Endodermal cell (in vitro differentiated cells): ENCODE measurements at regions not wholly inside any gene's neighbourhood (a gene's known extent, or its start where the extent isn't known, plus 50 kb on each side); places are given as distances from the start of the nearest gene placed in this dataset.

Experiments
- DNase-seq: peaks from one replicate; pipeline ENCODE4 v3.0.0-alpha.2; 2017
- H3K27ac ChIP-seq: 2 replicates; pipeline ENCODE4 v1.5.1; 2013; ENCODE audit warnings: mild to moderate bottlenecking, low read depth, low read length, moderate library complexity
- H3K27me3 ChIP-seq: 2 replicates; pipeline ENCODE4 v1.6.1; 2013; ENCODE audit warnings: mild to moderate bottlenecking, low read length, moderate library complexity; ENCODE audit not compliant: insufficient read depth, control insufficient read depth, poor library complexity, severe bottlenecking
- H3K36me3 ChIP-seq: 2 replicates; pipeline ENCODE4 v1.7.0; 2013; ENCODE audit warnings: mild to moderate bottlenecking, low read length, moderate library complexity; ENCODE audit not compliant: control insufficient read depth, insufficient read depth
- H3K4me1 ChIP-seq: one replicate; pipeline ENCODE4 v1.7.0; 2013; ENCODE audit warnings: low read length; ENCODE audit not compliant: control insufficient read depth, insufficient read depth
- H3K4me3 ChIP-seq: 2 replicates; pipeline ENCODE4 v1.5.1; 2013; ENCODE audit warnings: mild to moderate bottlenecking, low read length, moderate library complexity
- H3K9ac ChIP-seq: 2 replicates; pipeline ENCODE4 v1.6.1; 2013; ENCODE audit warnings: mild to moderate bottlenecking, low read length, moderate library complexity; ENCODE audit not compliant: poor library complexity, severe bottlenecking; ENCODE audit errors: extremely low read depth
- H3K9me3 ChIP-seq: 2 replicates; pipeline ENCODE4 v1.6.1; 2013; ENCODE audit warnings: mild to moderate bottlenecking, low read length, moderate library complexity; ENCODE audit not compliant: control insufficient read depth
- H3K27ac Mint-ChIP-seq: 2 replicates; pipeline ENCODE4 v1.8.0; 2020; ENCODE audit warnings: mixed read lengths
- H3K27me3 Mint-ChIP-seq: 2 replicates; pipeline ENCODE4 v1.8.0; 2021; ENCODE audit warnings: mild to moderate bottlenecking, mixed read lengths; ENCODE audit not compliant: insufficient read depth
- H3K36me3 Mint-ChIP-seq: 2 replicates; pipeline ENCODE4 v1.8.0; 2020; ENCODE audit warnings: low read depth, mixed read lengths
- H3K4me1 Mint-ChIP-seq: 2 replicates; pipeline ENCODE4 v1.8.0; 2020; ENCODE audit warnings: mixed read lengths
- H3K4me3 Mint-ChIP-seq: 2 replicates; pipeline ENCODE4 v1.8.0; 2020; ENCODE audit warnings: mild to moderate bottlenecking, moderate library complexity, mixed read lengths
- H3K9me3 Mint-ChIP-seq: 2 replicates; pipeline ENCODE4 v1.8.0; 2020; ENCODE audit warnings: mild to moderate bottlenecking, mixed read lengths
- CTCF ChIP-seq: fragments of 200-600 bp; sonication (generic); conservative IDR thresholded peaks from 2 replicates; pipeline ENCODE4 v1.5.0; 2021; ENCODE audit warnings: antibody characterized with exemption, mild to moderate bottlenecking
- WGBS, 2 experiments: methylation state at CpG; one replicate each; pipeline versions ENCODE4 v1.1.5 to v1.1.7; 2013; ENCODE audit warnings: missing lambda C conversion rate in 2 of 2, mixed read lengths in 1 of 2; ENCODE audit not compliant: insufficient coverage in 1 of 2, insufficient read length in 1 of 2; 5-methylcytosine and 5-hydroxymethylcytosine counted together

DNA sequence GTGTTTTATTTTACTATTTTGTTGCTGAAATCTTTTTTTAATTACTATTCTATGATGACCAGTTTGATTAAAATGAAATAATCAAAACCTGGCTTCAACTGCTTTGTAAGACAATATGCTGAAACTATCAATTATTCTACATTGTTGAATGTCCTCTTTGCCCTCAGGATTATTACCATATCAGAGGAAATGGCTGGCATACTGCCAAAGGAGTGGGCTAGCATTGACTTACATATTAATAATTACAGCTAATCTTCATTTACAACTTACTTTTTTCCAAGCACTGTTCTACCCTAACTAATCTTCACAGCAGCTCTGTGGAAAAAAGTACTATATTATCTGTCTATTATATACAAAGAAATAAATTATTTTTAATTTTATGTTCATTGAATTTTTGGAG, 560.5 kb downstream of the BCKDHB start:
- H3K36me3 ChIP-seq, result no peaks in the 10 kb centered on the region
- Mint-ChIP-seq H3K9me3 (no peaks in the 10 kb centered on the region), H3K4me1 (no peaks in the 10 kb centered on the region), H3K27me3 (no peaks in the 10 kb centered on the region), H3K36me3 (no peaks in the 10 kb centered on the region), H3K4me3 (no peak overlapping the region), H3K27ac (no peak overlapping the region)
- no peak overlapping the region for H3K27ac ChIP-seq
- H3K4me3 ChIP-seq, result no peak overlapping the region
- no peaks in the 10 kb centered on the region for H3K4me1 ChIP-seq
- H3K9me3 ChIP-seq, result no peaks in the 10 kb centered on the region
- H3K9ac ChIP-seq, result no peak overlapping the region
- no peak for TF ChIP-seq CTCF
- H3K27me3 ChIP-seq, result no peaks in the 10 kb centered on the region
- DNase-seq, result no peak

- no peak overlapping the region for H3K9ac ChIP-seq
- peaks cover 2% of the 10 kb centered on the region for H3K4me1 Mint-ChIP-seq
- DNase-seq, result no peak
- no peaks in the 10 kb centered on the region for H3K4me1 ChIP-seq
- no peak overlapping the region for H3K4me3 Mint-ChIP-seq
- TF ChIP-seq CTCF, result no peak
- no peaks in the 10 kb centered on the region for H3K36me3 Mint-ChIP-seq
- H3K27ac Mint-ChIP-seq, result no peak overlapping the region
- no peaks in the 10 kb centered on the region for H3K36me3 ChIP-seq
- H3K27me3 Mint-ChIP-seq, result no peaks in the 10 kb centered on the region
- no peak overlapping the region for H3K27ac ChIP-seq
- WGBS, 2 experiments, result 94 to 96% methylated on average over 14 to 19 of the region's 19 CpGs
- no peaks in the 10 kb centered on the region for H3K27me3 ChIP-seq
- H3K9me3 ChIP-seq, result no peaks in the 10 kb centered on the region
- no peaks in the 10 kb centered on the region for H3K9me3 Mint-ChIP-seq
- H3K4me3 ChIP-seq, result no peak overlapping the region
Measured at GRCh38 chr6:80658926-80659325, 552.5 kb downstream of the BCKDHB start.

DNA sequence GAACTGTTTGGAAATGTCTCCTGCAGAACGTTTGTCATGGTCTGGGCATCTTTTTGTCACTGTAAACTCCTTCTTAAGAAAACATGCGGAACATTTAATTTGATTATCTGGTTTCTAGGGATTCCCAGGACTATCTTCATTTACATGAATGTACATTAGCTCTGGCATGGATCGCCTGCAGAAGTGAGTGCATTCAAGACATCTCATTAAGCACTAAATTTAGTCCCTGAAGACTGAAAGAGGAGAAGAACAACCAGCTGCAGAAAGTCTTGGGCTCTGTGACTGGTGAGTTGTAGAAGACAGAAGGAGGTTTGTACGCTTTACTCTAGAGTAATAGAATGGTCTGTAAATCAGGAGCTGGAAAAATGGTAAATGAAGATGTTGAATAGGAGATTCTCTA, 540.7 kb downstream of the BCKDHB start:
- H3K9ac ChIP-seq, result no peak overlapping the region
- H3K27ac ChIP-seq, result no peak overlapping the region
- Mint-ChIP-seq H3K9me3 (peaks cover 23% of the 10 kb centered on the region), H3K27ac (no peak overlapping the region), H3K27me3 (no peaks in the 10 kb centered on the region), H3K36me3 (peaks cover 15% of the 10 kb centered on the region), H3K4me1 (peaks cover 13% of the 10 kb centered on the region), H3K4me3 (no peak overlapping the region)
- 64 to 77% methylated on average over 3 to 4 of the region's 4 CpGs for WGBS, 2 experiments
- DNase-seq, result no peak
- H3K4me3 ChIP-seq, result no peak overlapping the region
- peaks cover 18% of the 10 kb centered on the region for H3K9me3 ChIP-seq
- no peaks in the 10 kb centered on the region for H3K27me3 ChIP-seq
- H3K36me3 ChIP-seq, result no peaks in the 10 kb centered on the region
- TF ChIP-seq CTCF, result no peak
- H3K4me1 ChIP-seq, result no peaks in the 10 kb centered on the region
